ENCODE measurements at regions not wholly inside any gene's neighbourhood (a gene's known extent, or its start where the extent isn't known, plus 50 kb on each side); places are given as distances from the start of the nearest gene placed in this dataset.

GRCh38 chr10:123316776-123317175 is 162.6 kb downstream of the BUB3 start:
- no peaks in the 10 kb centered on the region for H3K27me3 ChIP-seq
- intact Hi-C loops (cut with DNase I), result no loop called here
- H3K4me1 ChIP-seq, result no peaks in the 10 kb centered on the region
- no peaks in the 10 kb centered on the region for H3K9me3 ChIP-seq
- TF ChIP-seq CTCF (IDR thresholded peaks at IDR 0.05), result no peak
- TF ChIP-seq POLR2A (IDR thresholded peaks at IDR 0.05), result no peak
- peak; percentile 52 to 56 for DNase-seq (ENCODE audit: extremely low spot score in 2 of 2)
- no peak overlapping the region for H3K4me3 ChIP-seq
- no peaks in the 10 kb centered on the region for H3K36me3 ChIP-seq
- H3K27ac ChIP-seq, result no peak overlapping the region

- no peaks in the 10 kb centered on the region for H3K9me3 ChIP-seq
- H3K36me3 ChIP-seq, result no peaks in the 10 kb centered on the region
- intact Hi-C loops (cut with DNase I), result no loop called here
- H3K4me3 ChIP-seq, result no peak overlapping the region
- no peak for TF ChIP-seq CTCF (IDR thresholded peaks at IDR 0.05)
- TF ChIP-seq POLR2AphosphoS5 (IDR thresholded peaks at IDR 0.05; ENCODE audit: insufficient read depth in 1 of 2, low read depth in 1 of 2), result no peak
- TF ChIP-seq POLR2A (IDR thresholded peaks at IDR 0.05), result no peak
- H3K27ac ChIP-seq, result no peak overlapping the region
- DNase-seq (ENCODE audit: extremely low spot score in 2 of 2), result peak; percentile 27 to 37
- no peaks in the 10 kb centered on the region for H3K4me1 ChIP-seq
- H3K27me3 ChIP-seq, result no peaks in the 10 kb centered on the region
These were observed 164.3 kb downstream of the BUB3 start for GRCh38 chr10:123318516-123318915.

GRCh38 chr10:123320091-123320490 is 165.9 kb downstream of the BUB3 start:
- no peak overlapping the region for H3K27ac ChIP-seq
- H3K27me3 ChIP-seq, result no peaks in the 10 kb centered on the region
- TF ChIP-seq CTCF (IDR thresholded peaks at IDR 0.05) (no peak), POLR2AphosphoS5 (IDR thresholded peaks at IDR 0.05; ENCODE audit: insufficient read depth in 1 of 2, low read depth in 1 of 2) (no peak), POLR2A (IDR thresholded peaks at IDR 0.05) (no peak)
- intact Hi-C loops (cut with DNase I), result no loop called here
- H3K4me1 ChIP-seq, result no peaks in the 10 kb centered on the region
- H3K36me3 ChIP-seq, result no peaks in the 10 kb centered on the region
- H3K4me3 ChIP-seq, result no peak overlapping the region
- no peak for DNase-seq (ENCODE audit: extremely low spot score in 2 of 2)
- H3K9me3 ChIP-seq, result no peaks in the 10 kb centered on the region

GRCh38 chr10:123323884-123324283 is 169.7 kb downstream of the BUB3 start:
- DNase-seq (ENCODE audit: extremely low spot score in 2 of 2), result no peak
- intact Hi-C loops (cut with DNase I), result no loop called here
- Histone ChIP-seq H3K27me3 (no peaks in the 10 kb centered on the region), H3K36me3 (no peaks in the 10 kb centered on the region), H3K4me1 (no peaks in the 10 kb centered on the region), H3K9me3 (no peaks in the 10 kb centered on the region), H3K27ac (no peak overlapping the region), H3K4me3 (no peak overlapping the region)
- TF ChIP-seq CTCF (IDR thresholded peaks at IDR 0.05) (no peak), POLR2A (IDR thresholded peaks at IDR 0.05) (no peak), POLR2AphosphoS5 (IDR thresholded peaks at IDR 0.05; ENCODE audit: insufficient read depth in 1 of 2, low read depth in 1 of 2) (no peak)

- no peaks in the 10 kb centered on the region for H3K4me1 ChIP-seq
These were observed 171.5 kb downstream of the BUB3 start for GRCh38 chr10:123325663-123326190.

More at GRCh38 chr10:123325663-123326190, 171.5 kb downstream of the BUB3 start:
- Histone ChIP-seq H3K36me3 (no peaks in the 10 kb centered on the region), H3K27me3 (no peaks in the 10 kb centered on the region), H3K9me3 (no peaks in the 10 kb centered on the region), H3K4me3 (no peak overlapping the region), H3K27ac (no peak overlapping the region)
- intact Hi-C loops (cut with DNase I), result no loop called here
- no peak for TF ChIP-seq CTCF (IDR thresholded peaks at IDR 0.05)
- no peak for TF ChIP-seq POLR2AphosphoS5 (IDR thresholded peaks at IDR 0.05; ENCODE audit: insufficient read depth in 1 of 2, low read depth in 1 of 2)
- no peak for TF ChIP-seq POLR2A (IDR thresholded peaks at IDR 0.05)
- DNase-seq (ENCODE audit: extremely low spot score in 2 of 2), result no peak

Data from vagina (tissue), 2 donors.